Bronchial epithelial cell (primary cell): ENCODE measurements at regions not wholly inside any gene's neighbourhood (a gene's known extent, or its start where the extent isn't known, plus 50 kb on each side); places are given as distances from the start of the nearest gene placed in this dataset.

ENCODE experiments used
- DNase-seq: peaks from one replicate; pipeline ENCODE4 v3.0.0-alpha.2; 2010; ENCODE audit warnings: low read depth
- FAIRE-seq: peaks from 2 replicates; lab custom pipeline; 2011; peaks lifted over from hg19 to GRCh38; lab: Jason Lieb, UNC
- H3K27me3 ChIP-seq: 2 replicates; pipeline ENCODE4 v1.5.1; 2011; ENCODE audit warnings: low read length; ENCODE audit not compliant: control insufficient read depth, insufficient read depth
- H3K36me3 ChIP-seq: 2 replicates; pipeline ENCODE4 v1.5.1; 2011; ENCODE audit warnings: low read length; ENCODE audit not compliant: control insufficient read depth, insufficient read depth
- H3K4me3 ChIP-seq: 2 replicates; pipeline ENCODE4 v1.5.1; 2011; ENCODE audit warnings: mild to moderate bottlenecking, low read depth, low read length, control low read depth
- TF ChIP-seq, protein P1 (sequence below): IDR thresholded peaks from 2 replicates; pipeline ENCODE4 v1.5.1; 2011; ENCODE audit warnings: mild to moderate bottlenecking, moderate library complexity, low read length, control low read depth, inconsistent platforms; ENCODE audit not compliant: insufficient read depth, severe bottlenecking

DNA sequence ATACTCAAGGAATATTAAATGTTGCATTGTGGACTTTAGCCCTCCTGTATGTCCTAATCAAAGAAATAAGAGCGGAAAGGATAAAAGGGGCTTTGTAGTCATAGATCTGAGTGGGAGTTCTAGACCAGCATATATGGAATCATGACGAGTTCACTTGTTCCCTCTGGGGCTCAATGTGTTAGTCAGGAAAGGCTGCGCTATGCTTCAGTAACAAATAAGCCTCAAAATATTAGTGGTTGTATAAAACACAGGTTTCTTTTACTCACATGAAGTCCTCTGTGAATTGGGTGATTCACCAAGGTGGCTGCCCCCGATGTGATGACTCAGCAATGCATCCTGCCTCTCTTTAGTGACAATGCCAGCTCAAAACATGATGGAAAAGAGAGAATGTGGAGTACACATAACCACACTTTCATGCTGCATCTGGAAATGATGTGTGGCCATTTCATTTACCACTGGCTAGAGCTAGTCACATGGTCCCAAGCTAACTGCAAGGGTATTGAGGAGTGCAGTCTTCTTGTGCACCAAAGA lies 63.3 kb upstream of the IRX5 start:
- no peak overlapping the region for H3K4me3 ChIP-seq
- DNase-seq (no peak), FAIRE-seq (no peak)
- H3K27me3 ChIP-seq = no peaks in the 10 kb centered on the region
- no peaks in the 10 kb centered on the region for H3K36me3 ChIP-seq
- TF ChIP-seq, protein P1, sequence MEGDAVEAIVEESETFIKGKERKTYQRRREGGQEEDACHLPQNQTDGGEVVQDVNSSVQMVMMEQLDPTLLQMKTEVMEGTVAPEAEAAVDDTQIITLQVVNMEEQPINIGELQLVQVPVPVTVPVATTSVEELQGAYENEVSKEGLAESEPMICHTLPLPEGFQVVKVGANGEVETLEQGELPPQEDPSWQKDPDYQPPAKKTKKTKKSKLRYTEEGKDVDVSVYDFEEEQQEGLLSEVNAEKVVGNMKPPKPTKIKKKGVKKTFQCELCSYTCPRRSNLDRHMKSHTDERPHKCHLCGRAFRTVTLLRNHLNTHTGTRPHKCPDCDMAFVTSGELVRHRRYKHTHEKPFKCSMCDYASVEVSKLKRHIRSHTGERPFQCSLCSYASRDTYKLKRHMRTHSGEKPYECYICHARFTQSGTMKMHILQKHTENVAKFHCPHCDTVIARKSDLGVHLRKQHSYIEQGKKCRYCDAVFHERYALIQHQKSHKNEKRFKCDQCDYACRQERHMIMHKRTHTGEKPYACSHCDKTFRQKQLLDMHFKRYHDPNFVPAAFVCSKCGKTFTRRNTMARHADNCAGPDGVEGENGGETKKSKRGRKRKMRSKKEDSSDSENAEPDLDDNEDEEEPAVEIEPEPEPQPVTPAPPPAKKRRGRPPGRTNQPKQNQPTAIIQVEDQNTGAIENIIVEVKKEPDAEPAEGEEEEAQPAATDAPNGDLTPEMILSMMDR = no peak

DNA sequence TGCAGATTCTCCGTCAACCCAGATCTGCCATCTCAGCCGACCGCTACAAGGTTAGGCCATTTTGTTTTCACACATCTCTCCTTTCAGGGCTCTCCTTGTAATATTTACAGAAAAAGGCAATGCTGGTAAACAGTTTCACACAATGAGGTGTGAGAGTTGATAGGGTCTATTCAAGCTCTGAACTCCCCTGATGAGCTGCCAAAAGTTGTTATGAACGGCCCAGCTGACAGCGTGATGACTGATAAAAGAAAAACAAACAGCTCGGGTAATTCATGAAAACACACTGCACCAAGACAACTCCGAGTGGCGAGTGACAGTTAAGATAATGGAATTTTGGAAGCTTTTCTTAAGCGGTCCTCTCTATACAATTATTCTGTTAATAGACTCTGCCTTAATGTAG lies 68.1 kb upstream of the IRX5 start:
- FAIRE-seq (no peak), DNase-seq (peak; percentile 18)
- Histone ChIP-seq H3K4me3 (no peak overlapping the region), H3K27me3 (no peaks in the 10 kb centered on the region), H3K36me3 (no peaks in the 10 kb centered on the region)
- TF ChIP-seq, protein P1 = no peak

GRCh38 chr16:54856871-54857270 lies 73.8 kb upstream of the IRX5 start:
- TF ChIP-seq, protein P1 = no peak
- H3K36me3 ChIP-seq = no peaks in the 10 kb centered on the region
- H3K27me3 ChIP-seq = no peaks in the 10 kb centered on the region
- no peak overlapping the region for H3K4me3 ChIP-seq
- DNase-seq (no peak), FAIRE-seq (no peak)

- no peak overlapping the region for H3K4me3 ChIP-seq
- TF ChIP-seq, protein P1 = no peak
- DNase-seq = no peak
- FAIRE-seq = no peak
- H3K36me3 ChIP-seq = no peaks in the 10 kb centered on the region
- no peaks in the 10 kb centered on the region for H3K27me3 ChIP-seq
These were observed 83.1 kb upstream of the IRX5 start for GRCh38 chr16:54847609-54848008.

DNA sequence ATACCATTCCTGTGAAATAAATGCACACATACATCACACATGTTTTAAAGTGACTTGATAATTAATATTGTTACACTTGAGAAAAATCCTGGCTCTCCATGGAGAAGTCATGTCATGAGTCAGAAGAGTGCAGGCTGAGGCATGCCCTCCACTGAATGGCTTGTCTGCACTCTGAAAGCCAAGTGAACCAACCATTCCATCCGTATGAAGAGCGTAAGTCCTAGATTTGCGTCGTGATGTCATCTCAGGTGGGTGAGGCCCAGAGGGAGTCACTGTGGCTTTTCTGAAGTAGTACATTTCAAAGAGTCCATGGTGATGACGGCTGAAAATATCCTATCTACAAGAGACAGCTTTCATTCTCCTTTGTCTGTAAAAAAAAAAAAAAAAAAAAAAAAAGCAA lies 83.5 kb upstream of the IRX5 start:
- Histone ChIP-seq H3K4me3 (no peak overlapping the region), H3K27me3 (no peaks in the 10 kb centered on the region), H3K36me3 (no peaks in the 10 kb centered on the region)
- FAIRE-seq = peak; percentile 95
- TF ChIP-seq, protein P1 = no peak
- DNase-seq = peak; percentile 100

DNA sequence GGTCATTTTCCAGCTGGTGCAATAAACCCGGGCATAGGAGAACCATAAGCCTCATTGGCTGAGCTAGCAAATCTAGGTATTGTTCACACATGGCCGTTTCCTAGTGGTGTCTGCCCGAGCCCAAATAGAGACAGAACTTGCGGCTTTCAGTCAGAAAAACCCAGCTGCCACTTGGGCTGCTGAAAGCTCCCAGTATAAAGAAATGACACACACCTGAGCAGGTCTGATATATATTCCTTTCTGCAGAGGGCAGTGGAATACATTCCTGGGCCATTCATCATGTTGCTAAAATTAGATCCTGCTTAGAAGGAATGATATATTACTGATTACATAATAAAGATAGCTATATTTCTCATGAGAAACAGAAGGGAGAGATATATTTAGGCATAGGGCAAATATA lies 83.9 kb upstream of the IRX5 start:
- TF ChIP-seq, protein P1 = no peak
- Histone ChIP-seq H3K4me3 (no peak overlapping the region), H3K36me3 (no peaks in the 10 kb centered on the region), H3K27me3 (no peaks in the 10 kb centered on the region)
- DNase-seq (peak; percentile 98), FAIRE-seq (no peak)
